ENCODE measurements at regions not wholly inside any gene's neighbourhood (a gene's known extent, or its start where the extent isn't known, plus 50 kb on each side); places are given as distances from the start of the nearest gene placed in this dataset.

DNA sequence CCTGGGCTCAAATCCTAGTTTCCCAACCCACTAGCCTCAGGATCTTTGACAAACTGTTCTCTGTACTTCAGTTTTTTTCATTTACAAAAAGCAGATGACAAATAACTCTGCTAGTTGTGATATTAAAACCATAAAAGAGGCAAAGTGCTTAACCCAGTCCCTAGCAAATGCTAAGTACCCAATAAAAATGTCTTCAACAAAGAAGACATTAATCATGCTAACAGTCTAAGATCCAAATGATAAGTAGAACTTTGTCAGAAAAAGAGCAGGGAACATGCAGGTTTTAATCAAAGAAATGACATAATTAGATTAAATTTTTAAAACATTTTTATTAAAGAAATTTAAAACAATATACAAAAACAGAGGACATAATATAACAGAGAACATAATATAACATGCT lies 203.0 kb upstream of the ADRA1B start:
- DNase-seq = no peak

DNA sequence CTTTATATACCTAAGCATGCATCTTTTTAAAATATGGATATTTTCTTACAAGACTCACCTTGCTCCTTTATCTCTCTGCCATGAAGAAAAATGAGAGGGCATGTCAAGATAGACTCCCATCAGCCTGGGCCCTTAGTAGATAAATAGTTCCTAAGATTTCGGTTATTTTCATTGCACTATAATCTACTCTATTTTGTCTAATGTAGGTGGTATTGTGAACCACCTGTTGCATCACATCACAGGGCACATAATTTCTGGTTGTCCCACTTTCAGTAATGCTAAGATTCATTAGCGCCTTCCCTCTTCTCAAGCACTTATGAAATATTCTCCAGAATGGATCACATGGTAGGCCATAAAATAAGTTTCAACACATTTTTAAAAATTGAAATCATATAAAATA lies 202.5 kb upstream of the ADRA1B start:
- no peak for DNase-seq

DNA sequence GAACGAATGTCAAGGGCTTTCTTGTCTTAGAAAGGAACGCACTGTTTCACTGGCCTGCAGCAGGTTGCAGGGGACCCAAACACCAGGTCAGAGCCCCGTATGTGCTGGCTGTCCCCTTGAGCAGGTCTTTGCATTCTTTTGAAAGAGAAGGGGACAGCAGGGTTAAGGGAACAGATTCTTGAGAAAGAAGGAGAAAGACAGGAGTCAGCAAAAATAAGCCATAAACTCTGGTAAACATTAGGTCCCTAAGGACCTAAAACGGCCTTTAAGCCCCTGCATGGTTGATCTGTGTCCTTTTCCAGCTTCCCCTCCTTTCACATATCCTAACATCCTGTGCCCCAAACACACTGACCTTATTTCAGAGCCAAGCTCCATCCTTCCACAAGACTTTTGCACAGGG lies 190.8 kb upstream of the ADRA1B start:
- no peak for DNase-seq

DNA sequence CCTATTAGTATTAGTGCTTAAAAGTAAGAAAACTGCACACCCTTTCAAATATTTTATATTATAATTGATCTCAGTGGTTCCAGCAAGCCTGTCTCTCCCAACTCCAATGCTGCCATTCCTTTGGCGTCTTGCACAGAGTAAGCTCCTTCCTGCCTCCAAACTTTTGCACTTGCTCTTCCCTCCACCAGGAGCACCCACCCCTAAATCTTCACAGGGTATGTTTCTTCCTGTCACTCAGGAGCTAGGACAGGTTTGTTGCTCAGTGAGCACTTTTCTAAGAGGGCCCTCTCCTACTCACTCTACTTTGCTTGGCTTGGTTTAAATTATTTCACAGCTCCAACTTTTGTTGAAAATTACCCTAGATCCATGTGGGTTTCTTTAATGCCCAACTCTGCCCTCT lies 189.1 kb upstream of the ADRA1B start:
- no peak for DNase-seq

DNA sequence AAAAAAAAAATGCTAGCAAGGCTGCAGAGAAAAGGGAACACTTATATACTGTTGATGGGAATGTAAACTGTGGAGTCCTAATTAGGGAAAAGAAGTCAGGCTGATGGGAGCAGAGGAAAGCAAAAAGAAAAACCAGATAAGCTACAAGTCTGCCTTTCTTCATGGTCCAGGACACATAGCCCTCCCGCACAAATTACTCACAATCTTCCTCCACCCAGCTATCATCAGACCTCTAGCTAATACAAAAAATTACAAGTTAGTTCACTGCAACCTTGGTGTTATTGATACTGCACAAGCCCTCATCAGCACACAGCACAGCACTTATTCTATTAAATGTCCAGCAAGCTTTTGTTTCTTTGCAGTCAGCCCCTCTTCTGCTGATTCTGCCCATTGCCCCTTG lies 186.0 kb upstream of the ADRA1B start:
- no peak for DNase-seq

DNA sequence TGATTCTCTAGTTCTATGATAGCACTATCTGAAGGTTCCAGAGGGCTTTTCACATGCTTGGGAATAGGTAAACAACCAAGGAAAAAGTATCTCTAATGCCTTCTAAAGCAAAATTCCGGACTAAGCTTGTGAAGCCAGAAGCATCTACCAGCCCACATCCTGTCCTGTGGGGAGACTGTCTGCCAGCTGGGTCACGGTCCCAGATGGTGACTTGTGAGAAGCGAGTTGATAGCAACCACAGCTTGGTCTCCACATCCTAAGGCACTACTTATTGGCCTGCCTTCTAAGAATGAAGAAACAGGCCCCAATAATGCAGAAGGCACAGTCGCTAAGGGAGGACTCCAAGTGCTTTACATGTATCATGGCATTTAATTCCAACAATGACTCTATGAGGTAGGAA lies 184.1 kb upstream of the ADRA1B start:
- no peak for DNase-seq

DNA sequence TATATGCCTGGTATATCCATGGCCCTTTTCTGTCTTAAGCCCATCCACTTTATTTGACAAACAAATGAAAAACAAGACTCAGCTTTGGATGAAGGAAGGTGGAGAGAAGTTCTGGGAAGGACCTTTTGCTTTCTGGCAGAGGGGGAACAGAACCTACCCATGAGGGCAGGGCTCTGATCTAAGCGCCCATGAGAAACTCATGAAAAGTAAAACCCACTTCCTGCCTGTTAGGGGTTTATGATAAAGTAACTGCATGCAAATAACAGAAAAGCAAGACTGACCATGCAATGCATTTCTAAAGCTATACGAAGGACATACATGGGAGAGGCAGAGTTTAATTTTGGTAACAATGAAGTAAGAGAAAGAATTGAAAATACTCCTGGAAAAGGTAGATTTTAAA lies 181.9 kb upstream of the ADRA1B start:
- DNase-seq = no peak

DNA sequence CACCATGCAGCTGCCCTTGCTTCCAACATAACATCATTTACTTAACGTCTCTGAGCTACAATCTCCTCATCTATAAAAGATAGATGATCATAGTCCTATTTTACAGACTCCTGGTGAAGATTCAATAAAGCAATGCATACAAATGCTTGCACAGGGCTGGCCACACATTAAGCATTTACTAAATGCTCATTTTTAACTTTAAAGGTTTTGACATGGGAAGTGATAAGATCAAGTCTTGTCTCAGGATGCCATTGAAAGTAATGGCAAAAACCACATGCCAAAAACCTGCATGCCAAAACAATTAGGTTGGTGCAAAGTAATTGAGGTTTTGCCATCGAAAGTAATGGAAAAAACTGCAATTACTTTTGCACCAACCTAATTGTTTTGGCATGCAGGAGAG lies 181.2 kb upstream of the ADRA1B start:
- DNase-seq = no peak

DNA sequence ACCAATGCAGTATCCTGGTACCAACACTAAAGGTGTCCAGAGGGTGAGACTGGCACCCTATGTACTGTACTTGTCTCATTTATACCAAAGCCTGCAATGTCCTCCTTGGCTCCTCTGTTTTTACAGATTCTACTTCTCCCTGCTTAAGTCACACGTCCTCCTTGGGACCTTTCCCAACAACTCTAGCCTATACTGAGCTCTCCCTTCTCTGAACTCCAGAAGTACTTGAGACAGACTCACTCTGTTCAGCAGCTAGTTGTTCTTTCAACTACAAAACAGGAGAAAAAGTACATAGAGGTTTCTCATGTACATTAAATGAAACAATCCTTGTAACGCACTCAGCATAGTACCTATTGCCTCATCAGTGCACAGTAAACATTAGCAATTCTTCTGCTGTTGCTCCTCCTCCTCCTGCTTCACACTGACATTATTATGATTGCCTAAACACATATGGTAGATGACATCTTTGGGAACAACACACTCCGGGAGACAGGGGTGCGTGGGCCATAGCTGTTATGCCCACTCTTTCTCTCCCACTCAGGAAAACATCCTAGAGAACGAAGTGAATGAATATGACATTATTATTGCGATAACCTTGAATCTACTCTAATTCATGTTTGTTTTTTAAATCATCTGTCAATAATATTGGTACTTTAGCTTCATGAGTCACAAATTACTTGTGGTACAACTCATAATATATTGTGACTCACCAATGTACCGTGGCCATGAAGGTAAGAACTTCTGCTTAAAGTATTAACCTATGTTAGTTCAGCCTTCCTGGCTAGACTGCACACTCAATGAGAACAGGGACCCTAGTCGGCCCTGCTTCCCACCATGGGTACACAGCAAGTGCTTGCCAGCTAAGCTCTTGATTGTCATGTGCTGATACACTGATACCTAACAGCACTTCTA lies 180.3 kb upstream of the ADRA1B start:
- no peak for DNase-seq

DNA sequence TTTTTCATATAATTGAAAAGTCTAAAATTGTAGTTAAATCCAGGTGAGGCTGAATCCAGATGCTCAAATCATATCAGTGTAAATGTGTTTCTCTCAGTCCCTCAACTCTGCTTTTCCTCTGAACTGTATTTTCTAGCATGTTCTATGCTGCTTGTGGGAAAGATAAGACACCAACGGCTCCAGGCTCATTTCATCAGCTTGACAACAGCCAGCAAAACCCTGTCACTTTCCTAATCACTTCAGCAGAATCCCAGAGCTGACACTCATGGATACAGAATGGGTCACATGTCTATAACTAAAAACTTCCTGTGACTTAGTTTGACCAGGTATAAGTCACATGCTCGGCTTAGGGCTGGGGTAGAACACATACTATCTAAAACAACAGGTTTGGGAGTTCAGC lies 179.4 kb upstream of the ADRA1B start:
- DNase-seq = no peak

DNA sequence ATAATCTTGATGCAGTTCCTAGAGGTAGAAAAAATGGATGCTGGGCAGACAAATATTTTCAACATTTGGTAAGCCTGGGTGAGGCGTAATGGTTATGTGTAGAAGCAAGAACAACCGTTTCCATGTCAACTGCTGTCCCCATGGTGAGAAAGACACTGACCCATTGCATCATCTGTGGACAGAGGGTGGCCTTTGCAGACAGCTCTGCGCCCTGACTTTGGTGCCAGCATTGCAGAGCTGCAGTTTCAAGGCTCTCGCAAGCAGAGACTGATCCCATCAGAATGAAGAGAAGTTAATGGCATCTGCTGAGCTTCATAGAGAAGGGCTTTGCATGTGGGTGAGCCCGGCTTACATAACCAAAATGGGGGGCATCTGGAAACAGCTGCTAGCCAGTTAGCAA lies 179.0 kb upstream of the ADRA1B start:
- DNase-seq = no peak

DNA sequence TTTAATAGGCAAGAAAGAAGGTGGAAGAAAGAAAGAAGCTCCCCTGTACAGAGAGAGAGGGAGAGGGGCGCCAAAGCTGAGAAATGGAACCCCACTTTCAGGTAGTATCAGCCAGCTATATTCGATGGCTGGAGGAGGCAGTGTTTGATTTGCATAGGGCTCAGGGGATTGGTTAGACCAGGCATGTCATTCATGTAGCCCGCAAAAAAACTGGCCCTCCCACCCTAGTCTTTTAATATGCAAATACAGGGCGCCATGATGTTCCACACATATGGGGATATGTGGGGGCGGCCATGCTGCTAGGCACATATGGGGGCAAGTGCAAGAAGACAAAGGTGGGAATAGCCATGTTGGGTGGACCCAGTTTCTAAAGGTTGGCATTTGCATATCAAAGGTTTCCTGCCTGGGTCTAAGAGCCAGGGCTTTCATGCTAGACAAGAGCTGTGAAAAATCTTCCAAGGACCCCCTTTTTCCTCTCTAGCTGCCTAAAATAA lies 174.4 kb upstream of the ADRA1B start:
- no peak for DNase-seq

DNA sequence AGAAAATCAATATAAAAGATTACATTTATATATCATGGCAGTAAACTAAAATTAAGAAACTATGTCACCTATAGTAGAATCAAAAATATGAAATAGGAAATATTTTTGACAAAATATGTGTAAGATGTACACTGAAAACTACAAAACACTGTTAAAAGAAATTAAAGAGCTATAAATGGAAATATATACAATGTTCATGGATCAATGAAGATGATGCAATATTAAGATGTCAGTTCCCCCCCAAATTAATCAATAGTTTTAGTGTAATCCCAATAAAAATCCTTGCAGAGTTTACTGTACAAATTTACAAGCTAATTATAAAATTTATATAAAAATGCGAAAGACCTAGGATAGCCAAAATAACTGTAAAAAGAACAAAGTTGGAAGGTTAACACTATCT lies 173.0 kb upstream of the ADRA1B start:
- DNase-seq = no peak

DNA sequence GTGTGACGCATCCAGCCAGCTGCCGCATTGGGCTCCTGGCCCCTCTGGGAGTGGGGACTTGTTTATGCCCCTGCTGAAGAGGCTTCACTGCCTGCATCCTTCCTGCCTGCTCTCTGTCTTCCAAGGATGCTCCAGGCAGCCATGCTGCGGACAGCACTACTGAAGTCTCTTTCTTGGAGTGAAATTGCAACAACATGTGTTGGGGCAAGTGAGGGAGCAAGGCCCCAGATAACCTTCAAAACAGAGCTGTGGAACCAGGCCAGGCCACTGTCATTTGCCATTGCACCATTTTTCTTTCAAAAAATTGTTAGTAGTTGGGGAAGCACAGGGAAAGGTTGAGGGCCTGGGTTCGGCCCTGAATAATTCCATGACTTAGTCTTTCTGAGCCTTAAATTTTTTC lies 169.6 kb upstream of the ADRA1B start:
- no peak for DNase-seq

DNA sequence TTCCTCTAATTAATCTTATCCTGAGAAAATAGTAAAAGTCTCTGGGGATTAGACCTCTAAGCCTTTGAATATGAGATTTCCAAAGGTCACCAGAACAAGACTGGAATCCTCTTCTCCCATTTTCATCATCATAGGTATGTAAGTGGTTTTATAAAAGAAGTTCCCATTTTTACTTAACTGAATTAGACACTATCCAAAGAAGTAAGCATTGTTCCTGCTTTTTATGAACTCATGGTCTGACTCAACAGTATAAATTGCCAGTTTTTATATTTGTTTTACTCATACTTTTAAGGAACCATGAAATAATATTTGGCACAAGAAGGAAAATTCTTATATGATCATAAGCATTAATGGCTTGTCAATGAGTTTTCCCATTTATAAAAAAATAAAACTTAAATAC lies 167.1 kb upstream of the ADRA1B start:
- no peak for DNase-seq

DNA sequence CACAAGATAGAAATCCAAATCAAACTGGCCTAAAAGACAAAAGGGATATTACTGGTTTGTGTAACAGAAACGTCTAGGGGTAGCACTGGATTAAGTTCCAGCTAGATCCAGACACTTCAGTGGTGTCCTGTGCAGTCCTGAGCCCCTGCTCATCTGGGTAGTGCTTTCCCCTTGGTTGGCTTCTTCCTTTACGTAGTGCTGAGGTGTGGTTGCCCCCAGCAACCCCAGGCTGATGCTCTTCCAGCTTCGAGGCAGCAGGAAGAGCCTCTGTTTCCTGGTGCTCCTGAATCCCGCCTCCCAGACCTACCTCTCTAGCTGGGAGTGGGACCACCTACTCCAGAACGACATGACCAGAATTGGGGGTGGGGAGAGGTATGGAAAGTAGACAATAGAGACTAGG lies 166.1 kb upstream of the ADRA1B start:
- no peak for DNase-seq

DNA sequence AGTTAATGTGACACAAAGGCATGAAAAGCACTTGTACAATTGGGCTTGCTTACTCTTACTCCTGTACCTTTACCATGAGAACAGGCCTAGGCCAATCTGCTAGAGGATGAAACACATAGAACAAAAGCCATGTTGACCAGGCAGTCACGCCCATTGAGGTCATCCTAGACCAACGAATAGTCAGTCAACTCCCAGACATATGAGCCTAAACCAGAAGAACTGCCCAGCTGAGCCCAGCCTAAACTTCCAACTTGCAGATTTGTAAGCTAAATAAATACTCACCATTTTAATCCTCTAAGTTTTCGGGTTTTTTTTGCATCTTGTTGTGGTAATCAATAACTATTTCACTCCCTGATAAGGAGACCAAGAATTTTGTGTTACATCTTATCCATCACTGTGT lies 164.8 kb upstream of the ADRA1B start:
- DNase-seq = no peak

DNA sequence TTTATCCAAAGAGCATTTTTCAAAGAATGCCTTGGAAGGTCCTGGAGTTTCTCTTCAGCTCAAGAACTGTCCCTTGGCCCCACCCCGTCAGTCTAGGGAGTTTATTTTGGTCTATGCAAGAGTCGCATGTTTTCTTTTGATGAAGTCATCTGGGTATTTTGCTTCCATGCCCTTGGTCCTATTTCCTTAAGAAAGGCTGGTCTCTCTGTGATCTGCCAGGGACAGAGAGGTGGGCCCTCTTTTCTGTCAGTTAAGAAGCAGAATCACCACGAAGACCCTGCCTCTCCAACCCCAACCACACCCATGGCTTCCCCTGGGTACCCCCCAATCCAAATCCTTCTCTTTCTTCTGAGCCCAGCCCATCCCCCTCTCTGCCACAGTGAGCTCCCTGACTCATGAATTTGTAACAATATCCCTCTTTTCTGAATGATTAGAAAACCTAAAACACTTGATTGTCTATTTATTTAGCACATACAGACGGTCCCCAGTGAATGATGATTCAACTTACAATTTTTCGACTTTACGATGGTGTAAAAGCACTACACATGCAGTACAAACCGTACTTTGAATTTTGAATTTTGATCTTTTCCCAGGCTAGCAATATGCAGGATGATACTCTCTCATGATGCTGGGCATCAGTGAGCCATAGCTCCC lies 163.5 kb upstream of the ADRA1B start:
- DNase-seq = no peak

DNA sequence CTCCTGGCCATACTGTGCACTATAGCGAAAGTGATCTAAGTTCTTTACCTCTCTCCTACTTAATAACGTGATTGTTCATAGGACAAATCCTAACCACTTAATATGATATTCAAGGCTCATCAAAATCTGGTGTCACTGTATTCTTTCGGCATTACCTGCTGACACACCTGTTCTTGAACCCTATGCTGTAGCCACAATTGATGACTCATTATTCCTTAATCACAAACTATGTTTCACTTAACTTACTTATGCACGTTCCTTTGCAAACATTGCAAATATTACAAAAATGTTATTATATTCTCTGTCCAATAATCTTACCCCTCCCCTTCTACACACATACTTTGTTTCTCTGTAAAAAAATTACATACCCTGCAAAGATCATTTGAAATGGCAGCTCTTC lies 158.1 kb upstream of the ADRA1B start:
- no peak for DNase-seq

DNA sequence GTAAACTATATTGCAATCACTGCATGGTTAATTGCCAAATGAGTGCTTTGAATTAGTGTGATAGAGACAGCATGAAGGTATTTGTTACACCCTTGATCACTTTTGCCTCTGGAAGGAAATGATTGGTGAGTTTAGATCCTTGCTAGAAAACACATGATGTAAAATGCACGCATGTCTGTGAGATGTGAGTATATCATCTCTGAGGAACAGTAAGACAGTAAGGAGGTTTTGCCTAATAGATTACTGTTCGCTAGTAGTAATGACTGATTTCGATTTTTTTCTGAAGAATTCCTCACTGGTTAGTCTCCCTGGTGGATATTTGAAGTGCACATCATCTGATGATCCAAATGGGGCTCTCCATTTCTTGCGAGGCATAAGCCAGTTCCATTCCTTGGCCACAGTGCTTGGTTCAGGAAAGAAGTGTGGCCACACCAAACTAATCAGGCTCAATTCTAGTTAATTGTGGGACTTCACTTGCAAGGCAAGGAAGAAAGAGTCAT lies 156.4 kb upstream of the ADRA1B start:
- no peak for DNase-seq

DNA sequence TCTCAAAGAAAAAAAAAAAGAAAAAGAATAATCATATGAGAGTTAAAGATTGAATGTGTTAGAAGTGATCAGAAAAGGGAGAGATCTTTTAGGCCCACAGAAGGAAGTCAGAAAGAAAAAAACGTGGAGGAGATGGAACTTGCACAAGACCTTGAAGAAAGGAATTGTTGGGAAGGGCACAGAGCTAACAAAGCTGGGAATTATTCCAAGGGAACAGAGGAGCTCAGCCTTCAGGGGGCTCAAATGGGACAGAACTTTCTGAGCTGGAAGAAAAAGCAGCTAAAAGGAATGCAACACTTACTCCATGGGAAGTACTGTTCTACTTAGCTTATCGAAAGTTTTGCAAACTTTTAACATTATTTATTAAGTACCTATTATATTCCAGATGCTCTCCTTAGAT lies 153.4 kb upstream of the ADRA1B start:
- DNase-seq = no peak

DNA sequence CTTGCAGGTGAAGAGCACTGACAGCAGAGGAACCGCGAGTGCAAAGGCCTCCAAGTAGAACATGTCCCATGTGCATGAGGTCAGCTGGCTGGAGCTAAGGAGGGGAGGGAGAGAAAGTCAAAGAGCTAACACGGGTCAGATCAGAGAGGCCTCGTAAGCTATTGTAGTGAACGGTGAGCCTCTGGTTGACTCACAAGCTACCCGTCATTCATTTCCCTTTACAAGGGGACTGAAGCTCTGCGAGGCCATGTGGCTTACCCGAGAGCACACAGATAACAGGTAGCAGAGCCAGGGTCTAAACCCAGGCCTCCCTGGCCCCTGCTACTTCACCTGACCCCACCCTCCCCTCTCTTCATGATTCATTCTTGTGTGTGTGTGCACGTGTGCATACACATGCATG lies 152.7 kb upstream of the ADRA1B start:
- DNase-seq = no peak

DNA sequence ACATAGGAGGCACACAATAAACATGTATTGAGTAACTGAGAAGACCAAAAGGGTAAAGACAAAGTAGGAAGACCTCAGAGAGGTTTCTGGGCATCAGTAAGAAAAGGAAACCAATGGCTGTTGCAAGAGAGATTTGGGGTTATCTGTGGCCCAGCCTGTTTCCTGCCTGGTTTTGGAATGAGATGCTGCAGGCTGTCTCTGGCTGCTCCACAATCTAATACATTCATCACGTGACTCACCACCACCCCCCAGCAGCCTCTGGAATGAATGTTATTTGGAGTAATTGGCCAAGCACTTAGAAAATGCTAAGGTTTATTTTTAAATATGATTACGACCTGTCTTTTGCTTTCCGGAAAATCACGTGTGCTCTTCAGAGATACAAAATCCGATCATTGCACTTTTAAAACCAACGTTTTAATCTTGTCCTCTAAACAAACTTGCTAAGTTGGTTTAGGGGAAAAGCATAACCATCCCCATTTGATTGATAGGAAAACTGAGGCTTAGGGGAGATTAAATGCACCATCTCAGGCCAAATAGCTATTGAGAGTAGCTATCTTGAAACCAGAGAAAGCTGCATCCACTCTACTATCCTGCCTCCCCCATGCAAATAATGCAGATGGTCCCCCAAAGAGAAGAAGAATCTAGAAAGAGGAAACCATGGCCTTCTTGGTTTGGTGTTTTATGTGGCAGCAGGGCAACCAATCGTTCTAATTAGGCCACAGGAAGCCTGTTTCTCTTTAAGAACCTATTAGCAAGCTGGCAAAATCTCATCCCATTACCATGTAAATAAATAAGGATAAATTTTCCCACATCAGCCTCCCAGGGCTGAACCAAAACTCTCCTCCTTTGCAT lies 151.8 kb upstream of the ADRA1B start:
- no peak for DNase-seq

DNA sequence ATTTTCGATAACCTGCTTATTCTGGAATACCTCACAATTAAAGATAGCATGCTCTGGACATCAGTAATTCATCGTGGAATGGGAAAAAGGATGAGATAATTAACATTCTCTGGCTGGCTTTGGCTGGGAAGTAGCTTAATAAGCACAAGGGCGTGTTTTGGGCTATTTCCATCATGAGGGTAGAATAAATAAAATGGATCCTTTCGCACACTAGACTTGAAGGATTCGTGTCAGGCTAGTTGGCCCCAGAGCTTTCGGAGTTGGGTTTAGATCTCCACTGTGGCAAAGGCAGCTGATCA lies 151.2 kb upstream of the ADRA1B start:
- no peak for DNase-seq

Measured in NCI-H510A (cell line).